Natural killer cell (primary cell): ENCODE measurements at regions not wholly inside any gene's neighbourhood (a gene's known extent, or its start where the extent isn't known, plus 50 kb on each side); places are given as distances from the start of the nearest gene placed in this dataset.

Experiments
- ATAC-seq, 3 donors: fragments of 150-1000 bp in 2 of 3; fragments of 200-7000 bp in 1 of 3; cut with Tn5 transposase; 1 replicate in 1 of 3; 2 replicates in 2 of 3; pipeline ENCODE4 v1.10.0; 2021; ENCODE audit warnings: mild to moderate bottlenecking in 2 of 3, moderate library complexity in 2 of 3
- DNase-seq, 2 donors: peaks; one replicate each; pipeline versions ENCODE4 v3.0.0 to v3.0.0-alpha.2; 2013 to 2021; ENCODE audit warnings: mixed read lengths in 1 of 2
- H3K27ac ChIP-seq: one replicate; pipeline ENCODE4 v1.5.1; 2013; ENCODE audit warnings: mild to moderate bottlenecking, low read length
- H3K27me3 ChIP-seq: one replicate; pipeline ENCODE4 v1.6.1; 2013; ENCODE audit warnings: low read length; ENCODE audit not compliant: control insufficient read depth, insufficient read depth
- H3K36me3 ChIP-seq: one replicate; pipeline ENCODE4 v1.6.1; 2013; ENCODE audit warnings: low read length; ENCODE audit not compliant: control insufficient read depth, insufficient read depth
- H3K4me1 ChIP-seq: one replicate; pipeline ENCODE4 v1.6.1; 2013; ENCODE audit warnings: low read length; ENCODE audit not compliant: control insufficient read depth, insufficient read depth
- H3K4me3 ChIP-seq: one replicate; pipeline ENCODE4 v1.5.1; 2013; ENCODE audit warnings: low read length
- H3K9me3 ChIP-seq: one replicate; pipeline ENCODE4 v1.6.1; 2013; ENCODE audit warnings: low read length; ENCODE audit not compliant: control insufficient read depth, insufficient read depth
- H3K27ac Mint-ChIP-seq, 2 donors: one replicate each; pipeline ENCODE4 v1.8.0; 2022; ENCODE audit warnings: mild to moderate bottlenecking in 2 of 2, mixed read lengths in 2 of 2, moderate library complexity in 1 of 2
- H3K27me3 Mint-ChIP-seq, 2 donors: one replicate each; pipeline ENCODE4 v1.8.0; 2022; ENCODE audit warnings: low read depth in 2 of 2, mixed read lengths in 2 of 2
- H3K36me3 Mint-ChIP-seq: one replicate; pipeline ENCODE4 v1.8.0; 2022; ENCODE audit warnings: mixed read lengths
- H3K4me1 Mint-ChIP-seq, 2 donors: one replicate each; pipeline ENCODE4 v1.8.0; 2022; ENCODE audit warnings: mixed read lengths in 2 of 2
- H3K4me3 Mint-ChIP-seq: one replicate; pipeline ENCODE4 v1.8.0; 2022; ENCODE audit warnings: mild to moderate bottlenecking, moderate library complexity, mixed read lengths
- H3K9me3 Mint-ChIP-seq, 2 donors: one replicate each; pipeline ENCODE4 v1.8.0; 2022; ENCODE audit warnings: mixed read lengths in 2 of 2
- CTCF ChIP-seq: fragments of 200-600 bp; IDR thresholded peaks from one replicate; pipeline ENCODE4 v1.8.0; 2022; ENCODE audit warnings: antibody characterized with exemption
- WGBS: methylation state at CpG from one replicate; pipeline ENCODE4 v1.1.7; 2013; ENCODE audit warnings: missing lambda C conversion rate; ENCODE audit not compliant: insufficient coverage; 5-methylcytosine and 5-hydroxymethylcytosine counted together
- intact Hi-C: fragments of 100-400 bp; cut with micrococcal nuclease; formaldehyde crosslinking; loops from one replicate; pipeline ENCODE4 v1.14.2; 2022

- H3K4me1 ChIP-seq = no peaks in the 10 kb centered on the region
- Mint-ChIP-seq H3K27ac (no peak overlapping the region), H3K9me3 (no peaks in the 10 kb centered on the region), H3K27me3 (peaks cover 0 to 3% of the 10 kb centered on the region in 2 donors), H3K36me3 (no peaks in the 10 kb centered on the region), H3K4me3 (no peak overlapping the region), H3K4me1 (no peaks in the 10 kb centered on the region)
- WGBS = no CpG with 5 or more reads among the region's 2 CpGs
- H3K36me3 ChIP-seq = no peaks in the 10 kb centered on the region
- intact Hi-C loops = no loop called here
- DNase-seq (no peak), ATAC-seq (no peak)
- H3K27ac ChIP-seq = no peak overlapping the region
- H3K27me3 ChIP-seq = no peaks in the 10 kb centered on the region
- TF ChIP-seq CTCF = no peak
- H3K9me3 ChIP-seq = peaks cover under 1% of the 10 kb centered on the region
- no peak overlapping the region for H3K4me3 ChIP-seq
Measured at GRCh38 chr6:47396401-47397069, 81.1 kb upstream of the CD2AP start.

- DNase-seq = no peak
- Mint-ChIP-seq H3K4me1 (no peaks in the 10 kb centered on the region), H3K27me3 (no peaks in the 10 kb centered on the region), H3K36me3 (no peaks in the 10 kb centered on the region), H3K27ac (no peak overlapping the region), H3K4me3 (no peak overlapping the region), H3K9me3 (no peaks in the 10 kb centered on the region)
- 94% methylated on average over 3 of the region's 3 CpGs for WGBS
- no peaks in the 10 kb centered on the region for H3K36me3 ChIP-seq
- no peak for ATAC-seq
- H3K27me3 ChIP-seq = no peaks in the 10 kb centered on the region
- no peak for TF ChIP-seq CTCF
- H3K4me3 ChIP-seq = no peak overlapping the region
- no peak overlapping the region for H3K27ac ChIP-seq
- H3K4me1 ChIP-seq = no peaks in the 10 kb centered on the region
- H3K9me3 ChIP-seq = no peaks in the 10 kb centered on the region
- intact Hi-C loops = no loop called here
Measured at GRCh38 chr6:47400581-47400980, 77.0 kb upstream of the CD2AP start.

GRCh38 chr6:47402081-47402480 lies 75.5 kb upstream of the CD2AP start:
- no peak overlapping the region for H3K27ac ChIP-seq
- intact Hi-C loops = no loop called here
- no peak overlapping the region for H3K4me3 ChIP-seq
- no peak overlapping the region for H3K27ac Mint-ChIP-seq
- no peak for TF ChIP-seq CTCF
- peaks cover 0 to under 1% of the 10 kb centered on the region in 2 donors for H3K27me3 Mint-ChIP-seq
- no peaks in the 10 kb centered on the region for H3K9me3 ChIP-seq
- no peaks in the 10 kb centered on the region for H3K4me1 Mint-ChIP-seq
- no peaks in the 10 kb centered on the region for H3K27me3 ChIP-seq
- DNase-seq = no peak
- no peaks in the 10 kb centered on the region for H3K36me3 Mint-ChIP-seq
- H3K4me3 Mint-ChIP-seq = no peak overlapping the region
- WGBS = 83% methylated on average over 3 of the region's 3 CpGs
- ATAC-seq = no peak
- H3K9me3 Mint-ChIP-seq = no peaks in the 10 kb centered on the region
- H3K36me3 ChIP-seq = no peaks in the 10 kb centered on the region
- no peaks in the 10 kb centered on the region for H3K4me1 ChIP-seq

- Mint-ChIP-seq H3K27ac (no peak overlapping the region), H3K4me1 (no peaks in the 10 kb centered on the region), H3K36me3 (no peaks in the 10 kb centered on the region), H3K4me3 (no peak overlapping the region), H3K9me3 (no peaks in the 10 kb centered on the region), H3K27me3 (peaks cover 0 to 6% of the 10 kb centered on the region in 2 donors)
- 100% methylated on average over 1 of the region's 2 CpGs for WGBS
- intact Hi-C loops = no loop called here
- Histone ChIP-seq H3K9me3 (no peaks in the 10 kb centered on the region), H3K36me3 (no peaks in the 10 kb centered on the region), H3K27me3 (no peaks in the 10 kb centered on the region), H3K4me1 (no peaks in the 10 kb centered on the region), H3K4me3 (no peak overlapping the region), H3K27ac (no peak overlapping the region)
- ATAC-seq = no peak
- no peak for TF ChIP-seq CTCF
- DNase-seq = no peak
Measured at GRCh38 chr6:47403056-47403455, 74.5 kb upstream of the CD2AP start.
